ENCODE measurements at regions not wholly inside any gene's neighbourhood (a gene's known extent, or its start where the extent isn't known, plus 50 kb on each side); places are given as distances from the start of the nearest gene placed in this dataset.

- ChIA-PET CTCF (interaction anchor here (0.7 to 2.2 kb wide), 8 partner anchors 12 to 110 kb away, joined by 3 to 7 read pairs (median 4); no protein-coding TSS in a partner anchor), POLR2A (no interaction called here)
- 38% methylated on average over 5 of the region's 5 CpGs for WGBS (ENCODE audit: missing lambda C conversion rate)
- FAIRE-seq (no peak), ATAC-seq (no peak), DNase-seq (ENCODE audit: low read depth in 1 of 2, low spot score in 1 of 2) (no peak)
- H3K4me1 ChIP-seq = no peaks in the 10 kb centered on the region
- H3K4me2 ChIP-seq = no peak overlapping the region
- no peaks in the 10 kb centered on the region for H3K9me3 ChIP-seq
- H3K4me3 ChIP-seq = no peak overlapping the region
- TF ChIP-seq ZNF302 (CRISPR knock-in tag; IDR thresholded peaks at IDR 0.05) = no peak
- TF ChIP-seq, protein P1, sequence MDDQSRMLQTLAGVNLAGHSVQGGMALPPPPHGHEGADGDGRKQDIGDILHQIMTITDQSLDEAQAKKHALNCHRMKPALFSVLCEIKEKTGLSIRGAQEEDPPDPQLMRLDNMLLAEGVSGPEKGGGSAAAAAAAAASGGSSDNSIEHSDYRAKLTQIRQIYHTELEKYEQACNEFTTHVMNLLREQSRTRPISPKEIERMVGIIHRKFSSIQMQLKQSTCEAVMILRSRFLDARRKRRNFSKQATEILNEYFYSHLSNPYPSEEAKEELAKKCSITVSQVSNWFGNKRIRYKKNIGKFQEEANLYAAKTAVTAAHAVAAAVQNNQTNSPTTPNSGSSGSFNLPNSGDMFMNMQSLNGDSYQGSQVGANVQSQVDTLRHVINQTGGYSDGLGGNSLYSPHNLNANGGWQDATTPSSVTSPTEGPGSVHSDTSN (IDR thresholded peaks at IDR 0.05) = no peak
- no peak for TF ChIP-seq USF2 (IDR thresholded peaks at IDR 0.05)
- TF ChIP-seq BHLHE40 (IDR thresholded peaks at IDR 0.05; ENCODE audit: low read depth, low read length) = no peak
- no peak for TF ChIP-seq POLR2AphosphoS2 (conservative IDR thresholded peaks at IDR 0.05; ENCODE audit: low read length)
- TF ChIP-seq NR3C1 (IDR thresholded peaks at IDR 0.05) = no peak
- TF ChIP-seq HDAC2 (IDR thresholded peaks at IDR 0.05) = no peak
- no peak for TF ChIP-seq FOXS1 (CRISPR knock-in tag; IDR thresholded peaks at IDR 0.05)
- TF ChIP-seq ESRRA (IDR thresholded peaks at IDR 0.05; ENCODE audit: borderline replicate concordance, low read length) = no peak
- TF ChIP-seq CEBPB (IDR thresholded peaks at IDR 0.05) = no peak
- no peak for TF ChIP-seq RAD21 (conservative IDR thresholded peaks at IDR 0.05 in 1 of 2, IDR thresholded peaks at IDR 0.05 in 1 of 2)
- no peak for TF ChIP-seq RCOR1 (IDR thresholded peaks at IDR 0.05; ENCODE audit: low read depth, low read length)
- no peak for TF ChIP-seq EHMT2 (IDR thresholded peaks at IDR 0.05; ENCODE audit: low read depth)
- TF ChIP-seq RFX5 (IDR thresholded peaks at IDR 0.05) = no peak
- no peak for TF ChIP-seq ZC3H11A (IDR thresholded peaks at IDR 0.05)
- TF ChIP-seq HES2 (IDR thresholded peaks at IDR 0.05) = no peak
- no peak for TF ChIP-seq EP300 (IDR thresholded peaks at IDR 0.05)
- no peak for TF ChIP-seq CHD4 (IDR thresholded peaks at IDR 0.05; ENCODE audit: borderline replicate concordance)
- no peak for TF ChIP-seq CHD2 (IDR thresholded peaks at IDR 0.05; ENCODE audit: low read length, partially characterized antibody)
- no peak overlapping the region for H3K27ac ChIP-seq
Observed at GRCh38 chr14:22484632-22485031, 104.4 kb downstream of the DAD1 start.

- DNase-seq (ENCODE audit: low read depth in 1 of 2, low spot score in 1 of 2) (no peak), FAIRE-seq (no peak), ATAC-seq (no peak)
- no peaks in the 10 kb centered on the region for H3K9me3 ChIP-seq
- WGBS (ENCODE audit: missing lambda C conversion rate) = 41% methylated on average over 10 of the region's 10 CpGs
- H3K4me3 ChIP-seq = no peak overlapping the region
- H3K4me2 ChIP-seq = no peak overlapping the region
- CTCF ChIA-PET = interaction anchor here (1.0 to 2.2 kb wide), 5 partner anchors 11 to 109 kb away, joined by 3 to 6 read pairs (median 5); no protein-coding TSS in a partner anchor
- POLR2A ChIA-PET = no interaction called here
- H3K27ac ChIP-seq = no peak overlapping the region
- no peaks in the 10 kb centered on the region for H3K4me1 ChIP-seq
- TF ChIP-seq EHF (CRISPR knock-in tag; IDR thresholded peaks at IDR 0.05) (no peak), HOXB5 (CRISPR knock-in tag; IDR thresholded peaks at IDR 0.05) (no peak), CHD4 (IDR thresholded peaks at IDR 0.05; ENCODE audit: borderline replicate concordance) (no peak), FOXS1 (CRISPR knock-in tag; IDR thresholded peaks at IDR 0.05) (no peak), BCL3 (IDR thresholded peaks at IDR 0.05) (no peak), FOSL2 (IDR thresholded peaks at IDR 0.05) (no peak), FOSL2 (CRISPR knock-in tag; IDR thresholded peaks at IDR 0.05) (no peak), MAX (IDR thresholded peaks at IDR 0.05) (no peak), RARB (CRISPR knock-in tag; IDR thresholded peaks at IDR 0.05) (no peak), ZFP36 (IDR thresholded peaks at IDR 0.05; ENCODE audit: borderline replicate concordance, partially characterized antibody) (no peak), KDM1A (IDR thresholded peaks at IDR 0.05; ENCODE audit: low read depth) (no peak)
- TF ChIP-seq, protein P2, sequence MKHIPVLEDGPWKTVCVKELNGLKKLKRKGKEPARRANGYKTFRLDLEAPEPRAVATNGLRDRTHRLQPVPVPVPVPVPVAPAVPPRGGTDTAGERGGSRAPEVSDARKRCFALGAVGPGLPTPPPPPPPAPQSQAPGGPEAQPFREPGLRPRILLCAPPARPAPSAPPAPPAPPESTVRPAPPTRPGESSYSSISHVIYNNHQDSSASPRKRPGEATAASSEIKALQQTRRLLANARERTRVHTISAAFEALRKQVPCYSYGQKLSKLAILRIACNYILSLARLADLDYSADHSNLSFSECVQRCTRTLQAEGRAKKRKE (CRISPR knock-in tag; IDR thresholded peaks at IDR 0.05; ENCODE audit: low read depth) = no peak
- TF ChIP-seq, protein P3, sequence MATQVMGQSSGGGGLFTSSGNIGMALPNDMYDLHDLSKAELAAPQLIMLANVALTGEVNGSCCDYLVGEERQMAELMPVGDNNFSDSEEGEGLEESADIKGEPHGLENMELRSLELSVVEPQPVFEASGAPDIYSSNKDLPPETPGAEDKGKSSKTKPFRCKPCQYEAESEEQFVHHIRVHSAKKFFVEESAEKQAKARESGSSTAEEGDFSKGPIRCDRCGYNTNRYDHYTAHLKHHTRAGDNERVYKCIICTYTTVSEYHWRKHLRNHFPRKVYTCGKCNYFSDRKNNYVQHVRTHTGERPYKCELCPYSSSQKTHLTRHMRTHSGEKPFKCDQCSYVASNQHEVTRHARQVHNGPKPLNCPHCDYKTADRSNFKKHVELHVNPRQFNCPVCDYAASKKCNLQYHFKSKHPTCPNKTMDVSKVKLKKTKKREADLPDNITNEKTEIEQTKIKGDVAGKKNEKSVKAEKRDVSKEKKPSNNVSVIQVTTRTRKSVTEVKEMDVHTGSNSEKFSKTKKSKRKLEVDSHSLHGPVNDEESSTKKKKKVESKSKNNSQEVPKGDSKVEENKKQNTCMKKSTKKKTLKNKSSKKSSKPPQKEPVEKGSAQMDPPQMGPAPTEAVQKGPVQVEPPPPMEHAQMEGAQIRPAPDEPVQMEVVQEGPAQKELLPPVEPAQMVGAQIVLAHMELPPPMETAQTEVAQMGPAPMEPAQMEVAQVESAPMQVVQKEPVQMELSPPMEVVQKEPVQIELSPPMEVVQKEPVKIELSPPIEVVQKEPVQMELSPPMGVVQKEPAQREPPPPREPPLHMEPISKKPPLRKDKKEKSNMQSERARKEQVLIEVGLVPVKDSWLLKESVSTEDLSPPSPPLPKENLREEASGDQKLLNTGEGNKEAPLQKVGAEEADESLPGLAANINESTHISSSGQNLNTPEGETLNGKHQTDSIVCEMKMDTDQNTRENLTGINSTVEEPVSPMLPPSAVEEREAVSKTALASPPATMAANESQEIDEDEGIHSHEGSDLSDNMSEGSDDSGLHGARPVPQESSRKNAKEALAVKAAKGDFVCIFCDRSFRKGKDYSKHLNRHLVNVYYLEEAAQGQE (IDR thresholded peaks at IDR 0.05) = no peak
Observed at GRCh38 chr14:22483863-22484593, 105.0 kb downstream of the DAD1 start.
